Ovary (tissue), 7 donors: ENCODE measurements at regions not wholly inside any gene's neighbourhood (a gene's known extent, or its start where the extent isn't known, plus 50 kb on each side); places are given as distances from the start of the nearest gene placed in this dataset.
"Not testable (repeated sequence)": the region's sequence is repeated elsewhere in the genome, so short reads cannot be mapped to it uniquely, and the experiment has no call there.

Experiments
- DNase-seq, 5 donors: peaks; one replicate each; pipeline ENCODE4 v3.0.0-alpha.2; 2019 to 2020
- H3K27ac ChIP-seq, 2 donors: fragments of 200-600 bp; one replicate each; pipeline versions ENCODE4 v1.5.1 to v1.8.0; 2019 to 2022
- H3K27me3 ChIP-seq: fragments of 200-600 bp; one replicate; pipeline ENCODE4 v1.8.0; 2022
- H3K36me3 ChIP-seq: fragments of 200-600 bp; sonication (generic); one replicate; pipeline ENCODE4 v1.5.1; 2019
- H3K4me1 ChIP-seq: one replicate; pipeline ENCODE4 v1.8.1; 2013; ENCODE audit warnings: mild to moderate bottlenecking, moderate library complexity; ENCODE audit not compliant: insufficient read depth
- H3K4me3 ChIP-seq: fragments of 200-600 bp; sonication (generic); one replicate; pipeline ENCODE4 v1.5.1; 2017
- H3K9me3 ChIP-seq, 2 donors: fragments of 200-600 bp in 1 of 2; sonication (generic) in 1 of 2; one replicate each; pipeline versions ENCODE4 v1.5.1 to v1.8.1; 2013 to 2019; ENCODE audit warnings: mild to moderate bottlenecking in 1 of 2, moderate library complexity in 1 of 2
- EP300 ChIP-seq: sonication (generic); formaldehyde crosslinking; IDR thresholded peaks from one replicate; pipeline ENCODE4 v1.6.1; 2017; ENCODE audit warnings: antibody characterized with exemption
- POLR2A ChIP-seq: fragments of 450-650 bp; IDR thresholded peaks from one replicate; pipeline ENCODE4 v1.6.1; 2017; ENCODE audit warnings: antibody characterized with exemption, mild to moderate bottlenecking, moderate library complexity
- WGBS, 3 donors: extraction: QIAGEN DNeasy Blood & Tissue Kit in 1 of 3; methylation state at CpG; one replicate each; pipeline versions ENCODE4 v1.1.5 to v1.1.7; 2013 to 2017; 5-methylcytosine and 5-hydroxymethylcytosine counted together
- intact Hi-C, 4 donors: fragments of 100-400 bp; cut with DNase I; formaldehyde crosslinking; loops; one replicate each; pipeline versions ENCODE4 v1.11.0 to v1.15.1; 2022 to 2023
- TF ChIP-seq, protein P1 (sequence below), 3 donors: fragments of 450-650 bp in 2 of 3; fragments of 200-600 bp in 1 of 3; IDR thresholded peaks; one replicate each; pipeline versions ENCODE4 v1.5.1 to v1.8.0; 2016 to 2022; ENCODE audit warnings: antibody characterized with exemption in 3 of 3, mild to moderate bottlenecking in 1 of 3
- donor health status: DM: no; HTN: no; CAD: no; lungs with moderate emphysema.
- donor health status: DM: no; HTN: no; CAD: no.
- donor health status: Bipolar disorder and iron deficiency.
- donor health status: DM: no; HTN: no; CAD: no.
- donor health status: DM: yes; HTN: yes; CAD: no.

DNA sequence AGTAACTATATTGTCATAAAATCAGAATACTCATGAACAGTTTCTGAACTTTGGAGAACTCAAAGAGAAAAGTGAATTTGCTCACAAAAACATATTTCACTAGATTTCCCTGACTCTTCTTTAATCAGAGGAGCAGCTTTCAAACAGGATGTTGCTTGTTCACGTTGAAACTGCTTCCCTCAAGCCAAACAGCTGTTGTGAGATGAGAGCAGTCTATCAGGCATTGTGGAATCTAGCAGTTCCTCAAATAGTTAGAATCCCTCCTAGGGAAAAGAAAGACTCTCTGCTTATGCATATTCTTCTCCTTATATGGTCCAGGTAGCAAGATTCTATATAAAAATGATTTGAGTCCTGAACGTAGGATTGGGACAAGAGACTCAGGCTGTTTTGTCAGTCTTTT is 1012.1 kb downstream of the FAM133A start:
- intact Hi-C loops = no loop called here

GRCh38 chrX:94695910-94696309 is 1021.9 kb downstream of the FAM133A start:
- Histone ChIP-seq H3K4me1 (no peaks in the 10 kb centered on the region), H3K9me3 (no peaks in the 10 kb centered on the region), H3K27me3 (no peaks in the 10 kb centered on the region), H3K4me3 (no peak overlapping the region), H3K27ac (no peak overlapping the region), H3K36me3 (no peaks in the 10 kb centered on the region)
- 26 to 33% (median 32%) methylated on average over 3 of the region's 3 CpGs for WGBS, 3 donors
- intact Hi-C loops = no loop called here
- TF ChIP-seq EP300 (no peak), POLR2A (no peak)
- TF ChIP-seq, protein P1, sequence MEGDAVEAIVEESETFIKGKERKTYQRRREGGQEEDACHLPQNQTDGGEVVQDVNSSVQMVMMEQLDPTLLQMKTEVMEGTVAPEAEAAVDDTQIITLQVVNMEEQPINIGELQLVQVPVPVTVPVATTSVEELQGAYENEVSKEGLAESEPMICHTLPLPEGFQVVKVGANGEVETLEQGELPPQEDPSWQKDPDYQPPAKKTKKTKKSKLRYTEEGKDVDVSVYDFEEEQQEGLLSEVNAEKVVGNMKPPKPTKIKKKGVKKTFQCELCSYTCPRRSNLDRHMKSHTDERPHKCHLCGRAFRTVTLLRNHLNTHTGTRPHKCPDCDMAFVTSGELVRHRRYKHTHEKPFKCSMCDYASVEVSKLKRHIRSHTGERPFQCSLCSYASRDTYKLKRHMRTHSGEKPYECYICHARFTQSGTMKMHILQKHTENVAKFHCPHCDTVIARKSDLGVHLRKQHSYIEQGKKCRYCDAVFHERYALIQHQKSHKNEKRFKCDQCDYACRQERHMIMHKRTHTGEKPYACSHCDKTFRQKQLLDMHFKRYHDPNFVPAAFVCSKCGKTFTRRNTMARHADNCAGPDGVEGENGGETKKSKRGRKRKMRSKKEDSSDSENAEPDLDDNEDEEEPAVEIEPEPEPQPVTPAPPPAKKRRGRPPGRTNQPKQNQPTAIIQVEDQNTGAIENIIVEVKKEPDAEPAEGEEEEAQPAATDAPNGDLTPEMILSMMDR (IDR thresholded peaks at IDR 0.05) = no peak
- no peak for DNase-seq

More for the DNA sequence above, 1012.1 kb downstream of the FAM133A start:
- TF ChIP-seq POLR2A = no peak
- TF ChIP-seq, protein P1 (IDR thresholded peaks at IDR 0.05) = no peak
- TF ChIP-seq EP300 = no peak
- Histone ChIP-seq H3K9me3 (no peaks in the 10 kb centered on the region), H3K27ac (no peak overlapping the region), H3K27me3 (no peaks in the 10 kb centered on the region), H3K4me1 (no peaks in the 10 kb centered on the region), H3K36me3 (no peaks in the 10 kb centered on the region), H3K4me3 (no peak overlapping the region)
- WGBS, 3 donors = 23 to 34% (median 25%) methylated on average over 2 of the region's 2 CpGs
- DNase-seq = no peak

GRCh38 chrX:94704348-94705256 is 1030.6 kb downstream of the FAM133A start:
- H3K36me3 ChIP-seq, intact Hi-C loops, DNase-seq, H3K27ac ChIP-seq, H3K9me3 ChIP-seq, H3K27me3 ChIP-seq, H3K4me1 ChIP-seq, H3K4me3 ChIP-seq: not testable (repeated sequence)
- WGBS, 3 donors = 78 to 86% (median 79%) methylated on average over 13 to 15 of the region's 15 CpGs

DNA sequence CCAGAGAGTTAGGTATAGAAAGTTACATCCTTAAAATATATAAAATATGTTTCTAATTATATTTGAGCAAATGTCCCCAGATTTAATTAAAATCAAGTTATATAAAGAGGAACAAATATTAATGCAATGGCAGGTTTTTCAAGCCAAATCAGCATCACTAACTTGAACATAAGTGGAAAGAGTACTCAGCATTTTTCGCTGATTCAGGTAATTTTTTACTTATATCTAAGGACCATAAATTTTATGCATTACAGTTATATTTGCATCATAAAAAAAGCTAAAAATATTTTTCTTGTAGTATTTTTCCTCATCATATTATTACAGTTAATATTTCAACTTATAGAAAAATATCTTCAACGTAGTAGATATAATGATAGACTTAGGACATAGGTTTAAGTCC is 1047.4 kb downstream of the FAM133A start:
- WGBS, 3 donors = 71 to 79% (median 76%) methylated on average over 2 of the region's 2 CpGs

More for the DNA sequence above, 1047.4 kb downstream of the FAM133A start:
- Histone ChIP-seq H3K27ac (no peak overlapping the region), H3K36me3 (no peaks in the 10 kb centered on the region), H3K9me3 (no peaks in the 10 kb centered on the region), H3K4me1 (no peaks in the 10 kb centered on the region), H3K4me3 (no peak overlapping the region), H3K27me3 (no peaks in the 10 kb centered on the region)
- intact Hi-C loops = no loop called here
- no peak for DNase-seq
- no peak for TF ChIP-seq POLR2A
- no peak for TF ChIP-seq EP300
- TF ChIP-seq, protein P1 (IDR thresholded peaks at IDR 0.05) = no peak
